AG04449 (cell line): ENCODE measurements at regions not wholly inside any gene's neighbourhood (a gene's known extent, or its start where the extent isn't known, plus 50 kb on each side); places are given as distances from the start of the nearest gene placed in this dataset.

ENCODE experiments used
- CTCF ChIA-PET: fragments of 350-600 bp; formaldehyde crosslinking; extraction: SDS; loops from one replicate; lab custom pipeline; 2021; ENCODE audit warnings: antibody characterized with exemption; lab: Yijun Ruan, JAX
- POLR2A ChIA-PET: fragments of 400-600, 350-600 bp; formaldehyde crosslinking; extraction: SDS; loops from one replicate; lab custom pipeline; 2020; ENCODE audit warnings: antibody characterized with exemption, inconsistent platforms; lab: Yijun Ruan, JAX
- DNase-seq: peaks from one replicate; pipeline ENCODE4 v3.0.0-alpha.2; 2010; ENCODE audit warnings: low read depth, low spot score
- H3K4me3 ChIP-seq: 2 replicates; pipeline ENCODE4 v1.5.1; 2011; ENCODE audit warnings: low read depth, mild to moderate bottlenecking, control low read depth, low read length
- TF ChIP-seq, protein P1 (sequence below): IDR thresholded peaks from one replicate; pipeline ENCODE4 v1.5.1; 2011; ENCODE audit warnings: mild to moderate bottlenecking, moderate library complexity, low read length, control low read depth, inconsistent platforms; ENCODE audit not compliant: insufficient read depth; ENCODE audit errors: missing control alignments

DNA sequence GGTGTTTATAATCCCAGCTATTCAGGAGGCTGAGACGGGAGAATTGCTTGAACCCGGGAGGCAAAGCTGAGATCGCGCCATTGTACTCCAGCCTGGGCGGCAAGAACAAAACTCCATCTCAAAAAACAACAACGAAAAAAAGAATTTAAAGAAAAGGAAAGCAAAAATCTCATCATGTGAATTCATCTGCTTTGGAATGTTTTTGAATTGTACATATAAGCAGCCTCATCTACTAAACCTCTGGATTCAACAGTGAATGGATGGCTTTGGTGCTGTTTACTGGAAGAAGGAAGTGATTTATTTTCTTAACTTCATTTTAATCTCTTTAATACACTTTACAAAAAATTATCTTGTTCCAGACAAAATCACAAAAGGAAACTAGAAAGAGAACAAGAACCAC is 51.8 kb upstream of the PNRC1 start:
- CTCF ChIA-PET = no interaction called here
- POLR2A ChIA-PET = no interaction called here
- TF ChIP-seq, protein P1, sequence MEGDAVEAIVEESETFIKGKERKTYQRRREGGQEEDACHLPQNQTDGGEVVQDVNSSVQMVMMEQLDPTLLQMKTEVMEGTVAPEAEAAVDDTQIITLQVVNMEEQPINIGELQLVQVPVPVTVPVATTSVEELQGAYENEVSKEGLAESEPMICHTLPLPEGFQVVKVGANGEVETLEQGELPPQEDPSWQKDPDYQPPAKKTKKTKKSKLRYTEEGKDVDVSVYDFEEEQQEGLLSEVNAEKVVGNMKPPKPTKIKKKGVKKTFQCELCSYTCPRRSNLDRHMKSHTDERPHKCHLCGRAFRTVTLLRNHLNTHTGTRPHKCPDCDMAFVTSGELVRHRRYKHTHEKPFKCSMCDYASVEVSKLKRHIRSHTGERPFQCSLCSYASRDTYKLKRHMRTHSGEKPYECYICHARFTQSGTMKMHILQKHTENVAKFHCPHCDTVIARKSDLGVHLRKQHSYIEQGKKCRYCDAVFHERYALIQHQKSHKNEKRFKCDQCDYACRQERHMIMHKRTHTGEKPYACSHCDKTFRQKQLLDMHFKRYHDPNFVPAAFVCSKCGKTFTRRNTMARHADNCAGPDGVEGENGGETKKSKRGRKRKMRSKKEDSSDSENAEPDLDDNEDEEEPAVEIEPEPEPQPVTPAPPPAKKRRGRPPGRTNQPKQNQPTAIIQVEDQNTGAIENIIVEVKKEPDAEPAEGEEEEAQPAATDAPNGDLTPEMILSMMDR = no peak
- no peak for DNase-seq
- no peak overlapping the region for H3K4me3 ChIP-seq

DNA sequence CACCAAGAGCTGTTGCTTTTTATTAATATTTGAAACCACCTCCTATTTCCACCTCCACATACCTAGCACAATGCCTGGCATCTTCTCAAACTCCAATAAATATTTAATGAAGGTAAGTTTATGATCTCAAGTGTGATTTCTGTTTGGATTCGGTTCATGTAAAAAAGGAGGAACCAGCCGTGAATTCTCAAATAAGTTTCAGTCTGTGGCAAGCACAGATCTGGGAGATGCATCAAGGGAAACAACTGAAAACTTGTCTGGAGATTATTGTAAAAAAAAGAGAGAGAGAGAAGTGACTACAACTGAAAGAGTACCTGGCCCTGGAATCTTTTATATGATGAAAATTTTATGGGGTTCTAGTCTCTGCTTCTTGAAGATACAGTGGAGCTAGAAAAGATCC is 52.8 kb upstream of the PNRC1 start:
- ChIA-PET CTCF (no interaction called here), POLR2A (no interaction called here)
- DNase-seq = no peak
- TF ChIP-seq, protein P1 = no peak
- no peak overlapping the region for H3K4me3 ChIP-seq

DNA sequence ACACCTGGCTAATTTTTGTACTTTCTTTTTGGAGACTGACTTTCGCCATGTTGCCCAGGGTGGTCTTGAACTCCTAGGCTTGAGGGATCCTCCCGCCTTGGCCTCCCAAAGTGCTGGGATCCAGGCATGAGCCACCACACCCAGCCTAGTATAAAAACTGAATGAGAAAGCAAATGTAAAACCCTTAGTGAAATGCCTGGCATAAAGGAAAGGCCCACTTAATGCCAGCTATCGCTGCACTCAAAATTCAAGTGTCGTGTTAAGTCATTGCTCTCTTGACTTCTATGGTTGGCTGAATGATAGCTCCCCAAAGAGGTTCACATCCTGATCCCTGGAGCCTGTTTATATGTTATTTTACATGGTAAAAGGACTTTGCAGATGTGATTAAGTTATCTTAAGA is 54.4 kb upstream of the PNRC1 start:
- ChIA-PET CTCF (interaction anchor here (1.5 kb wide), 1 partner anchor 346 kb away, joined by 3 read pairs; no protein-coding TSS in a partner anchor), POLR2A (no interaction called here)
- no peak overlapping the region for H3K4me3 ChIP-seq
- DNase-seq = no peak
- TF ChIP-seq, protein P1 = no peak

DNA sequence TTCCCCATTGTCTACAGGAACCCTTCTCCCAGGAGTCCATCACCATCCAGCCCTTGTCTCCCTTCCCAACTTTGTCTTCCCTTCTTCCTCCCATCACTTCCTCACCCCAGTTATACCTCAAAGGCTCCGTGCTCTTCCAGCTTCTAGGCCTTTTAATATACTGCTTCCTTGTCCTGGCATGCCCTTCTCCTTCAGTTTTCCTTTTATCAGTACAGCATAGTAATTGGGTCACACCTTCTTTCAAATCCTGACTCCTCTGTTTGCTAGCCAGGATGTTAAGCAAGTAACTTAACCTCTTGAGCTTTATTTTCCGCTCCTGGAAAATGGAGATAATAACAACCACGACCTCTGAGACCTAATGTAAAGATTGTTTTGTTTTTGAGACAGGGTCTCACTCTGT is 54.9 kb upstream of the PNRC1 start:
- no peak overlapping the region for H3K4me3 ChIP-seq
- POLR2A ChIA-PET = no interaction called here
- TF ChIP-seq, protein P1 = no peak
- no peak for DNase-seq
- CTCF ChIA-PET = interaction anchor here (1.5 kb wide), 1 partner anchor 346 kb away, joined by 3 read pairs; no protein-coding TSS in a partner anchor

DNA sequence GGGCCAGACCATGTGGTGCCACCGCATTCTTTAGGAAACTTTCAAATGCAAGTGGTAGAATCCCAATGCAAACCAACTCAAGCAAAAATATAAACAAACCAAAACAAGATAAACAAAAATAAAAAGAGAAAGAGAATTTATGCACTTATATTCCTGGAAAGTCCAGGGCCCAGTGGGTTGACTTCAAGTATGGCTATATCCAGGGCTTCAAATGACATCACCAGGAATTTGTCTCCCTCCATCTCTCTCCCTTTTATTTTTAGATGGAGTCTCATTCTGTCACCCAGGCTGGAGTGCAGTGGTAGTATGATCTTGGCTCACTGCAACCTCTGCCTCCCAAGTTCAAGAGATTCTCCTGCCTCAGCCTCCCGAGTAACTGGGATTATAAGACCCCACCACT is 56.1 kb upstream of the PNRC1 start:
- no peak overlapping the region for H3K4me3 ChIP-seq
- DNase-seq = no peak
- TF ChIP-seq, protein P1 = no peak
- ChIA-PET CTCF (no interaction called here), POLR2A (no interaction called here)

DNA sequence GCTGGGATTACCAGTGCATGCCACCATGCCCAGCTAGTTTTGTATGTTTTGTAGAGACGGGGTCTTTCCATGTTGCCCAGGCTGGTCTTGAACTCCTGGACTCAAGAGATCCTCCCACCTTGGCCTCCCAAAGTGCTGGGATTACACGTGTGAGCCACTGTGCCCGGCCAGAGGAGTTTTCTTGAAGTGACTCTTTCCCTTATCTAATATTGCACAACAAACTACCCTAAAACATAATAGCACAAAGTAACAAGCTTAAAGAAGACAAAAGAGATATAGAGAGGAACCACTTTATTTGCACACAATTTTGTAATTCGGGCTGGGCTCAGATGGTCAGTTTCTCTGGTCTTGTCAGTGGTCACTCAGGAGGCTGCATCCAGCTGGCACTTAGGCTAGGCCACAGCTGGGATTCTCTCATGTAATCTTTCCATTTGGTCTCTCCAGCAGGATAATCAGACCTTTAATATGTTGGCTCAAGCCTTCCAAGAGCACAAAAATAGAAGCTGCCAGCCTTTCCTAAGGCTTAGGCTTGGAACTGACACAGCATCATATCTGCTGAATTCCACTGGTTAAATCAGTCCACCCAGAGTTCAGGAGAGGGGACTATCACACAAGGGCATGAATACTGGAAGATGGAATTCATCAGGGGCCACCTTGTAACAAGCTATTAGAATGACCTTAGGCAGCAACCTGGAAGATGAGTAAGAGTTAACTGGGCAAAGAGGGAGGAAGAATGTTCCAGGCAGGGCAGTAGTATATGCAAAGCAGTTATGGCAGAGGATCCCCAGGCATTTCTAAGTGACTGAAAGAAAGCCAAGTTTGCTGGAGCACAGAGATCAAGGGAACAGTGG is 56.7 kb upstream of the PNRC1 start:
- CTCF ChIA-PET = interaction anchor here (2.6 kb wide), 1 partner anchor 41 kb away, joined by 7 read pairs; no protein-coding TSS in a partner anchor
- TF ChIP-seq, protein P1 = no peak
- no peak overlapping the region for H3K4me3 ChIP-seq
- POLR2A ChIA-PET = no interaction called here
- DNase-seq = no peak
